Stomach (tissue), 4 donors: ENCODE measurements at regions not wholly inside any gene's neighbourhood (a gene's known extent, or its start where the extent isn't known, plus 50 kb on each side); places are given as distances from the start of the nearest gene placed in this dataset.

Experiments used
- CTCF ChIP-seq, 7 experiments: fragments of 450-650 bp in 4 of 7; fragments of 200-600 bp in 3 of 7; sonication (generic) in 3 of 7; IDR thresholded peaks; one replicate each; pipeline ENCODE4 v1.5.1; 2016 to 2019; ENCODE audit warnings: antibody characterized with exemption in 7 of 7, control low read depth in 2 of 7, mild to moderate bottlenecking in 1 of 7
- EP300 ChIP-seq: sonication (generic); formaldehyde crosslinking; IDR thresholded peaks from one replicate; pipeline ENCODE4 v1.6.1; 2017; ENCODE audit warnings: antibody characterized with exemption
- POLR2A ChIP-seq, 4 donors: fragments of 450-650 bp; IDR thresholded peaks; one replicate each; pipeline ENCODE4 v1.6.1; 2016; ENCODE audit warnings: antibody characterized with exemption in 4 of 4, control low read depth in 2 of 4, mild to moderate bottlenecking in 1 of 4, moderate library complexity in 1 of 4
- POLR2AphosphoS5 ChIP-seq, 3 donors: sonication (generic); formaldehyde crosslinking; IDR thresholded peaks; one replicate each; pipeline ENCODE4 v1.6.1; 2016; ENCODE audit warnings: antibody characterized with exemption in 3 of 3

DNA sequence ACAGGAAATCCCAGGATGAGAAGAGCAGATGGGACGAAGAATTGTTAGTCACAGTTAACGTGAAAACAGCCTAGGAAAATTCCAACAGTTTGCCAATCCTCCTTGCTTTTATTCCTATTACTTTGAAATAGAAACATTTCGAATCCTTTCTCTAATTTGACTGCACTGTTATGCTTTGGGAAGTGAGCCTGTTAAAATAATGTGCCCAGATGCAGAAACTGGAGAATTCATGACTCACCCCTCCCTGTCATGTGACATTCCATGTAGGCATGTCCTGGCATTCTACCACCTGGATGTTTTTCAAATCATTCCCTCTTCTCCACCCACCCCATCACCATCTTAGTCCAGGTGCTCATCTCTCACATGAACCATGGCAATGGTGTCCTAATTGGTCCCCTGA, 107.3 kb downstream of the MINAR1 start:
- no peak for TF ChIP-seq POLR2A (IDR thresholded peaks at IDR 0.05)
- no peak for TF ChIP-seq CTCF (IDR thresholded peaks at IDR 0.05)
- no peak for TF ChIP-seq EP300
- TF ChIP-seq POLR2AphosphoS5 (IDR thresholded peaks at IDR 0.05), result no peak
